GM19395 (cell line): ENCODE measurements at regions not wholly inside any gene's neighbourhood (a gene's known extent, or its start where the extent isn't known, plus 50 kb on each side); places are given as distances from the start of the nearest gene placed in this dataset.
"Not testable (repeated sequence)": the region's sequence is repeated elsewhere in the genome, so short reads cannot be mapped to it uniquely, and the experiment has no call there.

Experiments used
- ATAC-seq: cut with Tn5 transposase; IDR thresholded peaks from one replicate; pipeline ENCODE4 v1.9.1; 2021; ENCODE audit warnings: mild to moderate bottlenecking, moderate library complexity; ENCODE audit not compliant: unreplicated experiment

- ATAC-seq, result no peak
Observed at GRCh38 chr21:41612674-41613532, 104.9 kb upstream of the TMPRSS2 start.

GRCh38 chr21:41611966-41612606, 104.1 kb upstream of the TMPRSS2 start:
- no peak for ATAC-seq

- ATAC-seq, result no peak
Observed at GRCh38 chr21:41611441-41611840, 103.5 kb upstream of the TMPRSS2 start.

- not testable (repeated sequence) for ATAC-seq
Observed at GRCh38 chr21:41610840-41611115, 102.8 kb upstream of the TMPRSS2 start.

GRCh38 chr21:41610042-41610839, 102.3 kb upstream of the TMPRSS2 start:
- ATAC-seq, result no peak

GRCh38 chr21:41606706-41607105, 98.7 kb upstream of the TMPRSS2 start:
- no peak for ATAC-seq

- ATAC-seq, result no peak
Observed at GRCh38 chr21:41605934-41606285, 98.0 kb upstream of the TMPRSS2 start.

GRCh38 chr21:41605178-41605933, 97.4 kb upstream of the TMPRSS2 start:
- no peak for ATAC-seq

GRCh38 chr21:41604583-41605041, 96.7 kb upstream of the TMPRSS2 start:
- ATAC-seq, result no peak

GRCh38 chr21:41603476-41603875, 95.5 kb upstream of the TMPRSS2 start:
- ATAC-seq, result no peak

GRCh38 chr21:41602531-41602930, 94.6 kb upstream of the TMPRSS2 start:
- no peak for ATAC-seq

- no peak for ATAC-seq
Observed at GRCh38 chr21:41601573-41602368, 93.8 kb upstream of the TMPRSS2 start.

- no peak for ATAC-seq
Observed at GRCh38 chr21:41600961-41601572, 93.1 kb upstream of the TMPRSS2 start.

GRCh38 chr21:41600556-41600955, 92.6 kb upstream of the TMPRSS2 start:
- no peak for ATAC-seq

GRCh38 chr21:41600116-41600515, 92.2 kb upstream of the TMPRSS2 start:
- ATAC-seq, result no peak

GRCh38 chr21:41598561-41599431, 90.8 kb upstream of the TMPRSS2 start:
- ATAC-seq, result no peak

- ATAC-seq, result no peak
Observed at GRCh38 chr21:41597811-41598231, 89.9 kb upstream of the TMPRSS2 start.

- ATAC-seq, result no peak
Observed at GRCh38 chr21:41597227-41597626, 89.3 kb upstream of the TMPRSS2 start.
